ENCODE measurements at regions not wholly inside any gene's neighbourhood (a gene's known extent, or its start where the extent isn't known, plus 50 kb on each side); places are given as distances from the start of the nearest gene placed in this dataset.

DNA sequence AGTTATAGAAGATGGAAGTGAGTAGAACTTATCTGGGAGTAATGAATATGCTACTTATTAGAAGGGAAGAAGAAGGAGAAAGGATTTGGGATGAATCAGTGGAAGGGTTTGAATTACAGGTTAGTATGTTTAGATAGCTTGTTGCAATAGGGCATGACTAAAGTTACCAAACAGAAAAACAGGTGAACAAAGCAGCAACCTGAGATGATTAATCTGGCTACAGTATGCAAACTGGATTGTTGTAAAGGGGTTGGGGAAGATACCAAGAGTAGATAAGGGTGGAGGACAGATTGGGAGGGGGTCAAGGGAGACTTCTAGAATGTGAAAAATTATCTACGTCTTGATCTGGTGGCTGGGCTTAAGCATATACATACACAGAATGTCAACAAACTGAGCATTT lies 73.4 kb upstream of the CLEC14A start:
- no peak for DNase-seq (ENCODE audit: low read depth in 2 of 2)

- DNase-seq (ENCODE audit: low read depth in 2 of 2), result no peak
Observed at GRCh38 chr14:38316922-38317321, 61.0 kb upstream of the CLEC14A start.

GRCh38 chr14:38311655-38312054 lies 55.8 kb upstream of the CLEC14A start:
- no peak for DNase-seq (ENCODE audit: low read depth in 2 of 2)

GRCh38 chr14:38310420-38310995 lies 54.6 kb upstream of the CLEC14A start:
- no peak for DNase-seq (ENCODE audit: low read depth in 2 of 2)

GRCh38 chr14:38309522-38310277 lies 53.8 kb upstream of the CLEC14A start:
- no peak for DNase-seq (ENCODE audit: low read depth in 2 of 2)

All from stimulated activated CD4-positive, alpha-beta T cell treated with anti-CD3 and anti-CD28 coated beads, Interleukin-4, amount 100 ng/mL, for 48 hours (primary cell).